ENCODE measurements at regions not wholly inside any gene's neighbourhood (a gene's known extent, or its start where the extent isn't known, plus 50 kb on each side); places are given as distances from the start of the nearest gene placed in this dataset.

GRCh38 chr2:239703834-239704233 is 303.0 kb upstream of the HDAC4 start:
- ATAC-seq: no peak
- TF ChIP-seq ZFP30 (CRISPR knock-in tag; IDR thresholded peaks at IDR 0.05) (no peak), CREB5 (CRISPR knock-in tag; IDR thresholded peaks at IDR 0.05; ENCODE audit: low read depth) (no peak), TOX (CRISPR knock-in tag; IDR thresholded peaks at IDR 0.05; ENCODE audit: borderline replicate concordance) (no peak), ZNF70 (CRISPR knock-in tag; IDR thresholded peaks at IDR 0.05) (no peak), RARB (CRISPR knock-in tag; IDR thresholded peaks at IDR 0.05) (no peak), SNAI2 (CRISPR knock-in tag; IDR thresholded peaks at IDR 0.05) (no peak), ZNF565 (CRISPR knock-in tag; conservative IDR thresholded peaks at IDR 0.05; ENCODE audit: low read depth) (no peak), TSHZ2 (CRISPR knock-in tag; IDR thresholded peaks at IDR 0.05) (no peak), CSRNP3 (CRISPR knock-in tag; IDR thresholded peaks at IDR 0.05) (no peak), BACH2 (CRISPR knock-in tag; IDR thresholded peaks at IDR 0.05; ENCODE audit: borderline replicate concordance) (no peak), TCF4 (CRISPR knock-in tag; IDR thresholded peaks at IDR 0.05; ENCODE audit: borderline replicate concordance) (no peak), OSR1 (CRISPR knock-in tag; IDR thresholded peaks at IDR 0.05) (no peak)

GRCh38 chr2:239700686-239701345 is 300.0 kb upstream of the HDAC4 start:
- TF ChIP-seq PATZ1 (CRISPR knock-in tag; IDR thresholded peaks at IDR 0.05; ENCODE audit: borderline replicate concordance) (no peak), TCF4 (CRISPR knock-in tag; IDR thresholded peaks at IDR 0.05; ENCODE audit: borderline replicate concordance) (no peak), ZC3H10 (CRISPR knock-in tag; IDR thresholded peaks at IDR 0.05) (no peak), ISL1 (CRISPR knock-in tag; IDR thresholded peaks at IDR 0.05) (no peak), CSDC2 (CRISPR knock-in tag; IDR thresholded peaks at IDR 0.05) (no peak), PPARA (CRISPR knock-in tag; IDR thresholded peaks at IDR 0.05; ENCODE audit: borderline replicate concordance) (no peak), RARB (CRISPR knock-in tag; IDR thresholded peaks at IDR 0.05) (no peak), ZNF565 (CRISPR knock-in tag; conservative IDR thresholded peaks at IDR 0.05; ENCODE audit: low read depth) (no peak)
- no peak for ATAC-seq

- ATAC-seq: no peak
- TF ChIP-seq ZFP30 (CRISPR knock-in tag; IDR thresholded peaks at IDR 0.05): no peak
- no peak for TF ChIP-seq ISL1 (CRISPR knock-in tag; IDR thresholded peaks at IDR 0.05)
- no peak for TF ChIP-seq CSDC2 (CRISPR knock-in tag; IDR thresholded peaks at IDR 0.05)
- TF ChIP-seq OSR1 (CRISPR knock-in tag; IDR thresholded peaks at IDR 0.05): no peak
- TF ChIP-seq TCF4 (CRISPR knock-in tag; IDR thresholded peaks at IDR 0.05; ENCODE audit: borderline replicate concordance): no peak
- no peak for TF ChIP-seq TOX (CRISPR knock-in tag; IDR thresholded peaks at IDR 0.05; ENCODE audit: borderline replicate concordance)
- no peak for TF ChIP-seq TSHZ2 (CRISPR knock-in tag; IDR thresholded peaks at IDR 0.05)
- TF ChIP-seq ZNF70 (CRISPR knock-in tag; IDR thresholded peaks at IDR 0.05): no peak
- TF ChIP-seq ARNTL (CRISPR knock-in tag; IDR thresholded peaks at IDR 0.05; ENCODE audit: borderline replicate concordance, low read depth): no peak
- no peak for TF ChIP-seq PATZ1 (CRISPR knock-in tag; IDR thresholded peaks at IDR 0.05; ENCODE audit: borderline replicate concordance)
Measured at GRCh38 chr2:239697399-239698164, 296.8 kb upstream of the HDAC4 start.
